Activated CD8-positive, alpha-beta T cell treated with anti-CD3 and anti-CD28 coated beads, Interleukin-2, amount 10 ng/mL, durations not matched to agents 7 days and 5 days (primary cell): ENCODE measurements at regions not wholly inside any gene's neighbourhood (a gene's known extent, or its start where the extent isn't known, plus 50 kb on each side); places are given as distances from the start of the nearest gene placed in this dataset. TPM values are rescaled to one million over a fixed set of nuclear protein-coding genes. Genes with fewer than 3 reads are reported as not detected.

ENCODE experiments used
- microRNA-seq: library from miRNA; unstranded; fragments of <30 nt; microRNA quantifications from one replicate; pipeline ENCODE4 v1.2.0, GENCODE V29; 2022

Small RNA genes lying in the stretch of these regions (microRNA-seq; reads per million reads assigned to microRNA genes)
- gene MIR3672 = not detected
